Natural killer cell (primary cell): ENCODE measurements at regions not wholly inside any gene's neighbourhood (a gene's known extent, or its start where the extent isn't known, plus 50 kb on each side); places are given as distances from the start of the nearest gene placed in this dataset.
"Not testable (repeated sequence)": the region's sequence is repeated elsewhere in the genome, so short reads cannot be mapped to it uniquely, and the experiment has no call there.

ENCODE experiments used
- ATAC-seq, 3 donors: fragments of 150-1000 bp in 2 of 3; fragments of 200-7000 bp in 1 of 3; cut with Tn5 transposase; 1 replicate in 1 of 3; 2 replicates in 2 of 3; pipeline ENCODE4 v1.10.0; 2021; ENCODE audit warnings: mild to moderate bottlenecking in 2 of 3, moderate library complexity in 2 of 3
- DNase-seq, 2 donors: peaks; one replicate each; pipeline versions ENCODE4 v3.0.0 to v3.0.0-alpha.2; 2013 to 2021; ENCODE audit warnings: mixed read lengths in 1 of 2
- H3K27ac ChIP-seq: one replicate; pipeline ENCODE4 v1.5.1; 2013; ENCODE audit warnings: mild to moderate bottlenecking, low read length
- H3K27me3 ChIP-seq: one replicate; pipeline ENCODE4 v1.6.1; 2013; ENCODE audit warnings: low read length; ENCODE audit not compliant: control insufficient read depth, insufficient read depth
- H3K36me3 ChIP-seq: one replicate; pipeline ENCODE4 v1.6.1; 2013; ENCODE audit warnings: low read length; ENCODE audit not compliant: control insufficient read depth, insufficient read depth
- H3K4me1 ChIP-seq: one replicate; pipeline ENCODE4 v1.6.1; 2013; ENCODE audit warnings: low read length; ENCODE audit not compliant: control insufficient read depth, insufficient read depth
- H3K4me3 ChIP-seq: one replicate; pipeline ENCODE4 v1.5.1; 2013; ENCODE audit warnings: low read length
- H3K9me3 ChIP-seq: one replicate; pipeline ENCODE4 v1.6.1; 2013; ENCODE audit warnings: low read length; ENCODE audit not compliant: control insufficient read depth, insufficient read depth
- H3K27ac Mint-ChIP-seq, 2 donors: one replicate each; pipeline ENCODE4 v1.8.0; 2022; ENCODE audit warnings: mild to moderate bottlenecking in 2 of 2, mixed read lengths in 2 of 2, moderate library complexity in 1 of 2
- H3K27me3 Mint-ChIP-seq, 2 donors: one replicate each; pipeline ENCODE4 v1.8.0; 2022; ENCODE audit warnings: low read depth in 2 of 2, mixed read lengths in 2 of 2
- H3K36me3 Mint-ChIP-seq: one replicate; pipeline ENCODE4 v1.8.0; 2022; ENCODE audit warnings: mixed read lengths
- H3K4me1 Mint-ChIP-seq, 2 donors: one replicate each; pipeline ENCODE4 v1.8.0; 2022; ENCODE audit warnings: mixed read lengths in 2 of 2
- H3K4me3 Mint-ChIP-seq: one replicate; pipeline ENCODE4 v1.8.0; 2022; ENCODE audit warnings: mild to moderate bottlenecking, moderate library complexity, mixed read lengths
- H3K9me3 Mint-ChIP-seq, 2 donors: one replicate each; pipeline ENCODE4 v1.8.0; 2022; ENCODE audit warnings: mixed read lengths in 2 of 2
- WGBS: methylation state at CpG from one replicate; pipeline ENCODE4 v1.1.7; 2013; ENCODE audit warnings: missing lambda C conversion rate; ENCODE audit not compliant: insufficient coverage; 5-methylcytosine and 5-hydroxymethylcytosine counted together
- intact Hi-C: fragments of 100-400 bp; cut with micrococcal nuclease; formaldehyde crosslinking; loops from one replicate; pipeline ENCODE4 v1.14.2; 2022
- TF ChIP-seq, protein P1 (sequence below): fragments of 200-600 bp; IDR thresholded peaks from one replicate; pipeline ENCODE4 v1.8.0; 2022; ENCODE audit warnings: antibody characterized with exemption

DNA sequence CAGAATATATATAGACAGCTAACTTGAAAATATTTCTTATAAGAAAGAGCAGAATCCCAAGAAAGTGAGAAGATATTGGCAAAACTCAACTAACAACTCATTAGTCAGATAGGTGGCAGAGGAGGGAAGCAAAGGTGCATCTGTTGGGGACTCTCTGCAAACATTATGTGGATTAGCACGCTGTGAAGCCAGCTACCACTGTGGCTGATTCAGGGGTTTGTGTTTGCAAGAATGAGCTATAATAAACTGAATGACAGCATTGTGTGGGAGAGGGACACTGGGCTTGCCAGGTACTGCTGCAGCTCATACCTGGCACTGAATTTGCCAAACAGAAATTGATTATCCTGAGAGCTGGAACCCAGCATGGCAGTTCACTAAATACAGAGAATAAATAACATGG, 170.3 kb upstream of the MINDY3 start:
- Mint-ChIP-seq H3K27ac (no peak overlapping the region), H3K4me3 (no peak overlapping the region), H3K36me3 (no peaks in the 10 kb centered on the region), H3K9me3 (peaks cover 14 to 16% of the 10 kb centered on the region in 2 donors), H3K27me3 (no peaks in the 10 kb centered on the region), H3K4me1 (no peaks in the 10 kb centered on the region)
- Histone ChIP-seq H3K4me1 (no peaks in the 10 kb centered on the region), H3K9me3 (no peaks in the 10 kb centered on the region), H3K27me3 (no peaks in the 10 kb centered on the region), H3K36me3 (no peaks in the 10 kb centered on the region), H3K4me3 (no peak overlapping the region), H3K27ac (no peak overlapping the region)
- 56% methylated on average over 1 of the region's 1 CpG for WGBS
- intact Hi-C loops: no loop called here
- DNase-seq (no peak), ATAC-seq (no peak)
- TF ChIP-seq, protein P1, sequence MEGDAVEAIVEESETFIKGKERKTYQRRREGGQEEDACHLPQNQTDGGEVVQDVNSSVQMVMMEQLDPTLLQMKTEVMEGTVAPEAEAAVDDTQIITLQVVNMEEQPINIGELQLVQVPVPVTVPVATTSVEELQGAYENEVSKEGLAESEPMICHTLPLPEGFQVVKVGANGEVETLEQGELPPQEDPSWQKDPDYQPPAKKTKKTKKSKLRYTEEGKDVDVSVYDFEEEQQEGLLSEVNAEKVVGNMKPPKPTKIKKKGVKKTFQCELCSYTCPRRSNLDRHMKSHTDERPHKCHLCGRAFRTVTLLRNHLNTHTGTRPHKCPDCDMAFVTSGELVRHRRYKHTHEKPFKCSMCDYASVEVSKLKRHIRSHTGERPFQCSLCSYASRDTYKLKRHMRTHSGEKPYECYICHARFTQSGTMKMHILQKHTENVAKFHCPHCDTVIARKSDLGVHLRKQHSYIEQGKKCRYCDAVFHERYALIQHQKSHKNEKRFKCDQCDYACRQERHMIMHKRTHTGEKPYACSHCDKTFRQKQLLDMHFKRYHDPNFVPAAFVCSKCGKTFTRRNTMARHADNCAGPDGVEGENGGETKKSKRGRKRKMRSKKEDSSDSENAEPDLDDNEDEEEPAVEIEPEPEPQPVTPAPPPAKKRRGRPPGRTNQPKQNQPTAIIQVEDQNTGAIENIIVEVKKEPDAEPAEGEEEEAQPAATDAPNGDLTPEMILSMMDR: no peak

DNA sequence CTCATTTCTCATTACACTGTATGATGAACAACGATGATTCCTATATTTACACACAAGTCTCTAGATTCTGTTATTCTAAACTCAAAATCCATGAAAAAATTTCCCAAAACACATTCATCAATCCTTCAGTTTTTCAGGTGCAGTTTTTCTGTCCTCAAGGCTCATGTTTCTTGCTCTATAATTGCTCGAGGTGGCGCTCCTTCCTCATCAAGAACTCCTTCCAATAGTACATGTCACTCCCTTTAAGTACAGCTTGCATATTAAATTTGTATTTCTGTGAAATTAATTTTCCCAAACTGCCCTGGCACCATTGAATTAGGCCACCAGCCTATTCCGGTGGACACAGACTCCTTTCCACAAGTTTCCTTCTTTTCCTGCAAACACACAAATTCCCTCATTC, 188.7 kb upstream of the MINDY3 start:
- Mint-ChIP-seq H3K4me1 (no peaks in the 10 kb centered on the region), H3K27ac (no peak overlapping the region), H3K9me3 (peaks cover 7% of the 10 kb centered on the region in 2 donors), H3K36me3 (no peaks in the 10 kb centered on the region), H3K27me3 (no peaks in the 10 kb centered on the region), H3K4me3 (no peak overlapping the region)
- ATAC-seq (no peak), DNase-seq (no peak)
- TF ChIP-seq, protein P1: no peak
- Histone ChIP-seq H3K4me1 (no peaks in the 10 kb centered on the region), H3K27me3 (no peaks in the 10 kb centered on the region), H3K27ac (no peak overlapping the region), H3K4me3 (no peak overlapping the region), H3K9me3 (no peaks in the 10 kb centered on the region), H3K36me3 (no peaks in the 10 kb centered on the region)
- intact Hi-C loops: no loop called here
- 80% methylated on average over 3 of the region's 4 CpGs for WGBS

DNA sequence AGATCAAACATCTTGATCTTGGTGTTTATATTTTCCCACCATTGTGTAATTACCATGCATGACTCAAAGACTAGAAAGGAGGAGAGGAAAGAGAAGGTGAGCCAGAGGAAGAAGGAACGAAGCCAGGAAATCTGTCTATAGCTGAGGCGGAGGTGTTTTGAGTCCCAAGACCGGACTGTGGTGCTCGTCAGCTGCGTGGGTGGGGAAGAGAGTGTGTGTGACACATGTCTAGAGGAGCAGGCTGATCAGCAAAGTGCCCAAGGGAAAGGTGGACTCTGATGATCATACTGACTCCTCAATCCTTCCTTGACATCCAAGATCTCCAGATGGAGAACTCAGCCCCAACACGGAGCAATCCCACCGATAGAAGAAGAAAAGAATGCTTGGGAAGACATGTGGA, 189.5 kb upstream of the MINDY3 start:
- Mint-ChIP-seq H3K4me3 (no peak overlapping the region), H3K9me3 (peaks cover 7% of the 10 kb centered on the region in 2 donors), H3K27ac (no peak overlapping the region), H3K36me3 (no peaks in the 10 kb centered on the region), H3K4me1 (no peaks in the 10 kb centered on the region), H3K27me3 (no peaks in the 10 kb centered on the region)
- intact Hi-C loops: no loop called here
- Histone ChIP-seq H3K9me3 (no peaks in the 10 kb centered on the region), H3K4me1 (no peaks in the 10 kb centered on the region), H3K4me3 (no peak overlapping the region), H3K27ac (no peak overlapping the region), H3K27me3 (no peaks in the 10 kb centered on the region), H3K36me3 (no peaks in the 10 kb centered on the region)
- 89% methylated on average over 7 of the region's 7 CpGs for WGBS
- ATAC-seq: no peak
- DNase-seq: no peak
- TF ChIP-seq, protein P1: no peak

DNA sequence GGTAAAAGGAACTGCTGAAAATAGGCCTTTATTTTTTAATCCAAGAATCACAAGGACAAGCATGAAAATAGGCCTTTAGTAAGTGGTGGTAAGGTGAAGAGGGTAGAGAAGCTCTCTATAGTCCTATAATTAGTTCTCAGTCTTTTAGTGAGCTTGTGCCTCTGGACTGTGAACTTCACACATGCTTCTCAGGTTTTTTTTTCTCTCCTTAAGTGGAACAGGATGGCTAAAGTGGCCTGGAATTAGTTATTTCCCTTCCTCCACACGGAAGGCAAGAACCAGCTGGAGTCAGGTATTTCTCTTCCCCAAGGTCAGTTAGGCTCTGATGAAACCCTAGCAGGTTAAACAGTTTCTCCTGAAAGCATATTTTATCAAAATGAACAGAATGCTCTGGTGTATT, 203.0 kb upstream of the MINDY3 start:
- Histone ChIP-seq H3K36me3 (no peaks in the 10 kb centered on the region), H3K9me3 (no peaks in the 10 kb centered on the region), H3K27ac (no peak overlapping the region), H3K4me1 (no peaks in the 10 kb centered on the region), H3K27me3 (no peaks in the 10 kb centered on the region), H3K4me3 (no peak overlapping the region)
- ATAC-seq: no peak
- TF ChIP-seq, protein P1: no peak
- Mint-ChIP-seq H3K36me3 (no peaks in the 10 kb centered on the region), H3K4me1 (no peaks in the 10 kb centered on the region), H3K27ac (no peak overlapping the region), H3K27me3 (no peaks in the 10 kb centered on the region), H3K9me3 (peaks cover 5 to 6% of the 10 kb centered on the region in 2 donors), H3K4me3 (no peak overlapping the region)
- WGBS: 13% methylated on average over 1 of the region's 1 CpG
- intact Hi-C loops: no loop called here
- no peak for DNase-seq

DNA sequence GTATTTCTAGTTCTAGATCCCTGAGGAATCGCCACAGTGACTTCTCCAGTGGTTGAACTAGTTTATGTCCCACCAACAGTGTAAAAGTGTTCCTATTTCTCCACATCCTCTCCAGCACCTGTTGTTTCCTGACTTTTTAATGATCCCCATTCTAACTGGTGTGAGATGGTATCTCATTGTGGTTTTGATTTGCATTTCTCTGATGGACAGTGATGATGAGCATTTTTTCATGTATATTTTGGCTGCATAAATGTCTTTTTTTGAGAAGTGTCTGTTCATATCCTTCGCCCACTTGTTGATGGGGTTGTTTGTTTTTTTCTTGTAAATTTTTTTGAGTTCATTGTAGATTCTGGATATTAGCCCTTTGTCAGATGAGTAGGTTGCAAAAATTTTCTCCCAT, 223.2 kb upstream of the MINDY3 start:
- H3K9me3 ChIP-seq, H3K4me3 ChIP-seq, H3K4me3 Mint-ChIP-seq, H3K4me1 Mint-ChIP-seq, intact Hi-C loops, DNase-seq, ATAC-seq, H3K27ac Mint-ChIP-seq, H3K9me3 Mint-ChIP-seq, H3K27me3 Mint-ChIP-seq, H3K27me3 ChIP-seq, H3K36me3 ChIP-seq, H3K4me1 ChIP-seq, H3K27ac ChIP-seq, H3K36me3 Mint-ChIP-seq: not testable (repeated sequence)
- 93% methylated on average over 2 of the region's 2 CpGs for WGBS
